Fibroblast of skin of left quadriceps (primary cell): ENCODE measurements at regions not wholly inside any gene's neighbourhood (a gene's known extent, or its start where the extent isn't known, plus 50 kb on each side); places are given as distances from the start of the nearest gene placed in this dataset.
"Not testable (repeated sequence)": the region's sequence is repeated elsewhere in the genome, so short reads cannot be mapped to it uniquely, and the experiment has no call there.

ENCODE experiments used
- DNase-seq, 2 experiments: peaks; one replicate each; pipeline ENCODE4 v3.0.0-alpha.2; 2013; ENCODE audit warnings: low read depth in 2 of 2

- no peak for DNase-seq
Measured at GRCh38 chr6:167229586-167229985, 61.5 kb upstream of the UNC93A start.

GRCh38 chr6:167230288-167230687 is 60.8 kb upstream of the UNC93A start:
- DNase-seq, result no peak

DNA sequence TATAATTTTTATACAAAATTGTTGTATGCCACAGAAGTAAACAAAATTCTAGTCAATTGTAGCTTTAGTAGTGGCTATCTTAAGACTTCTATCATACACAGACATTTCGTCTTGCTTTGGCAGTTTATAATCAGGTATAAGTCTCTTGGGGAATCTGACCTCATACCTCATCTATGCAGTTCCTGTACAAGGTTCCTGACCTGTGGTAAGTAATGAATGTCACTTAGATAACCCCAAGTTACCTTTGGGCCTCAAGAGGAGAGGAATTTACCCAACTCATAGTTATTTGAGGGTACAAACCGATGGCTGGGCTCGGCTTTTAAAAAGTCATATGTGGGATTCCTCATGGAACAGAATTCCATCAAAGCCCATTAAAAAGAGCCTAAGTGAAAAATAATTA is 58.8 kb upstream of the UNC93A start:
- DNase-seq, result no peak

DNA sequence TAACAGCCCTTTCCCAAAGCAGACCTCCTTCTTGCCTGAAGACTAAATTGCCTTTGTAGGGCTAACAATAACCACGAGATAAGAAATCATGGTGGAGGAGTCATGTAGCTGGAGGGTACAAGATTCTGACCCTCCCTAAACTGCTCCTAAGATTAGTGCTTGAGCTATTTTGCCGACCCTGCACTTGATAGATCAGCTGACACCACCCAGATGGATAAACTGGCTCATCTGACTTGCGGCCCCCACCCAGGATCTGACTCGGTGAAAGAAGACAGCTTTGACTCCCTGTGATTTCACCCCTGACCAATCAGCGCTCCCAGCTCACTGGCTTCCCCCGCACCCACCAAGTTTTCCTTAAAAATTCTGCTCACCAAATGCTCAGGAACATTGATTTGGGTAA is 57.6 kb upstream of the UNC93A start:
- DNase-seq, result no peak

- not testable (repeated sequence) for DNase-seq
Measured at GRCh38 chr6:167234576-167234975, 56.5 kb upstream of the UNC93A start.

DNA sequence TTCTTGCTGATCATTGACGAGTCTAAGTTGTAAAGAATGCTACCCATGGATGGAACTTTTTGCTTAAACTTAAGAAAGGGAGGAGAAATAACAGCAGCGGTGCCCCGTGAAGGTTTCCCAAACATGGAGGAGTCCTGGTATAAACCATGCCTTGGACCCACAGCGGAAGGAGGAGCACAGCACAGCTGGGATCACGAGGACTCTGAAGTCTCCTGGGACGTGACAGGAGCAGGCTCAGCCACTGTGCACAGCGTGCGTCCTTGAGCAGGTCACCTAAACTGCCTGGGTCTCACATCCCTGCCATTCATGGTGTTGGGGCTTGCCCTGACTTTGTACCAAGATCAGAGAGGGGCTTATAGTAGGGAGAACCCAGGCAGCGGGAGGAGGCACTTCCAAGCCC is 56.1 kb upstream of the UNC93A start:
- no peak for DNase-seq

- DNase-seq, result no peak
Measured at GRCh38 chr6:167235421-167236238, 55.5 kb upstream of the UNC93A start.

- DNase-seq, result no peak
Measured at GRCh38 chr6:167236239-167236571, 54.9 kb upstream of the UNC93A start.

DNA sequence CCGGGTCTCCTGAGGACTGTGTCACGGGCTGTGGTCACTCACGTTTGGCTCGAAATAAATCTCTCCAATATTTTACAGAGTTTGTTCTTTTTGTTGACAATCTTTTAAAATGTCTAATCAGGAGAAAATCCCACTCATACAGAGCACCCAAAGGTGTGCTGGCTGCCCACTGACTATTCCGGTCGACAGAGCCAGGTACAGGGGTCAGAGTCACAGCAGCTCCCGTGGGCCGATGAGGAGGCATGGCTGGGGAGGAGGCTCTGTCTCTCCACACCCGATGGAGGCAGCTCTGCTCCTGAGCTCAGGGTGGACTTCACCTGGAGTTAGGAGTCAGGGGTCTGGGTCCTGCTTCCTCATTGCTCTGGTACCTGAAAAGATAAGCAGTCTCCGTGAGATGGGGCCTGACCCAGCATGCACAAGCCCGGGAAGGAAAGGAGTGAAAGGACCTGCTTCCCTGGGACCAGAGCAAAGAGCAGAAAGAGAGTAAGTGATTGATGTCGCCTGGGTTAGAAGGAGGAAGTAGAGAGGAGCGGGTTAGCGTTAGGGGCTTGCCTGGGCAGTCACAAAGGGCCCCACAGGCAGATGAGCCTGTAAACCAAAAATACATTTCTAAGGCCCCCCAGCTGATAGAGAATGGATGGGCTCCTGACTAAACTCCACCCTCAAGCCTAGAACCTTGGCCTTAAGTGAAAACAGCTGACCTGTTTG is 53.5 kb upstream of the UNC93A start:
- no peak for DNase-seq

GRCh38 chr6:167238146-167238693 is 52.9 kb upstream of the UNC93A start:
- DNase-seq, result no peak

DNA sequence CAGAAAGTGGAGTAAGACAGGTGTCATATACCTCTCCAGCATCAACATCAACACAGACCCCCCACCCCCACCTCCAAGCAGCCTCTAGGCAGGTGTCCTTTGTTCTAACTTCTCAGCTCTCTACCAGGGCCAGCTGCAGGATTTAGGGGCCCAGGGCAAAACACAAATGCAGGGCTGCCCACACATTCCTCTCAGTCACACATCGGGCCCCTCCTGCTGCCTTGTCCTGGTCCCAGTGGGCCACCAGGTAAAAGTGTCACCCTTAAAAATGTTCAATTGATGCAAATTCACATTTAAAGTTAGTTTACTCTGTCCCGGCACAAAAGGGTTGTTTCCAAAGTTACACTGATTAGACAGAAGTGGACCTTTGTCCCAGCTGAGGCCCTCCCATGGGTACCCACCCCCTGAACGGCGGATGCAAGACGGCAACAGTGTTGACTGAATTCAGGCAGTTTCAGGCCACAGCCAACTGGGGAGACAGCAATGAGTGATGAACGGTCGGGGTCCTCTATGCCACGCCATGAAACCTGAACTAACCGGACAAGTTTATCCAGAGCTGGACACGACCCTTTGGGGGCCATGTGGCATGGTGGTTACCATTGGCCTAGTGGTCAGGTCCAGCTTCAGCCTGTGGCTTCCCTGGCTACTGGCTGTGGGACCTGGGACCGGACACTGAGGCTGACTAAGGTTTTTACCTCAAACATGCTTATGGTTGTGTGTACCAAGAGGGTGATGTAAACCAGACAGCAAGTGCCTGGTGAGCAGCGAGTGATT is 52.2 kb upstream of the UNC93A start:
- no peak for DNase-seq

DNA sequence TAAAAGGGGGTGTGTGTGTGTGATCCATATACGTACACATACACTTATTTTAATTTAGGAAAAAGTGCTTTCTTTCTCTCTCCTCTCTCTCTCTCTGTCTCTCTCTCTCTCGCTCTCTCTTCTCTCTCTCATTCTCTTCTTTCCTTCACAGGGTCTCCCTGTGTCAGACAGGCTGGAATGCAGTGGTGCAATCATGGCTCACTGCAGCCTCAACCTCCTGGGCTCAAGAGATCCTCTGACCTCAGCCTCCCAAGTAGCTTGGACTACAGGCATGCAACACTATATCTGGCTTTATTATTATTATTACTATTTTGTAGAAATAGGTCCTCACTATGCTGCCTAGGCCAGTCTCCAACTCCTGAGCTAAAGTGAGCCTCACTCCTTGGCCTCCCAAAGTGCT is 51.6 kb upstream of the UNC93A start:
- not testable (repeated sequence) for DNase-seq

DNA sequence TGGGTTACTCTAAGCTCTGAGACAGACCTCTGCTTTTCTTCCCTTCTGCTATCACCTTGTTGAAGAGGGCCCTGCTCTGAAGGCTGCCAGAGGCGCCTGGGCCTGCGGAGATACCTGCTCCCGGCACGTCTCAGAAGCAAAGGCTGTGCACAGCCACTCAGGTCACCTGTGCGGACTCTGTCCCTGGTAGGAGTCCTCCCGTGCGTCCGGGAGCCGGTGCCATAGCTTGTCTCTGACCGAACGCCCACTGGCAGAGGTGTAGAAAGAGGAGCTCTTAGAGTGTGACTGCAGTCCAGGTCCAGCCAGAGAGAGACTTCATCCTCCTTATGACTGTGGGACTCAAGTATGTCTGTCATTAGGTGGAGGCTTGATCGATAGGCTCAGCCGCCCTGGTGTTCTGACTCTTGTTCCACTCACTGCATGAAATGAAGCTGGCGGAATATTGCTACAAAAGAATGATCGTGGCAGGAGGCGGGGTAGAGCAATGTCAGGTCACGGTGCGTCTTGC is 51.0 kb upstream of the UNC93A start:
- no peak for DNase-seq
